ENCODE measurements at regions not wholly inside any gene's neighbourhood (a gene's known extent, or its start where the extent isn't known, plus 50 kb on each side); places are given as distances from the start of the nearest gene placed in this dataset.

DNA sequence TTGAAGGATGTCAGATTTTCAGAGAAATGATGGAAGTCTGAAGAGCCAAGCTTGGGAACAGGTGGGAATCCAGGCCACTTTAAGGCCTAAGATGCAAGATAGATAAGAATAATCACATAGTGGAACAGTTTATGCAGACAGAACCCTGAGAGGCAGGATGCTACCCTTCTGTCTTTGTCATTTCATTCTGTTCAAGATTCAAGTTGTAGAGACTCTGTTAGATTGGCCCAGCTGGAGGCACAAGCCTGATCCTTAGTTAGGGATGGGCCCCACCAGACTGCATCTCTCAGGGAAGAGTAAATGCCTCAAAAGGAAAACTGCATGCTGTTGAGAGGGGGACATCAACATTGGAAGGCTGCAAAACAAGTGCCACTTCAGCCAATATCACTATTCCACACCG, 287.0 kb downstream of the PCNX1 start:
- TF ChIP-seq CTCF (IDR thresholded peaks at IDR 0.05; ENCODE audit: low read depth, low read length): no peak
- no peak for TF ChIP-seq POLR2A (IDR thresholded peaks at IDR 0.05; ENCODE audit: extremely low read depth, insufficient read length)

Measured in NB4 (cell line).